IMR-90 (cell line): ENCODE measurements at regions not wholly inside any gene's neighbourhood (a gene's known extent, or its start where the extent isn't known, plus 50 kb on each side); places are given as distances from the start of the nearest gene placed in this dataset.

ENCODE experiments used
- CEBPB ChIP-seq: IDR thresholded peaks from 2 replicates; pipeline ENCODE4 v1.6.1; 2012; ENCODE audit warnings: low read depth, low read length, improper control_type of control experiment
- FOS ChIP-seq: fragments of 150-350 bp; IDR thresholded peaks from 2 replicates; pipeline ENCODE4 v1.6.1; 2016; ENCODE audit warnings: low read depth, low read length
- MAFK ChIP-seq: IDR thresholded peaks from 2 replicates; pipeline ENCODE4 v1.6.1; 2012; ENCODE audit warnings: low read depth, low read length, improper control_type of control experiment
- POLR2A ChIP-seq: IDR thresholded peaks from 2 replicates; pipeline ENCODE4 v1.6.1; 2012; ENCODE audit warnings: mild to moderate bottlenecking, low read depth, low read length
- RAD21 ChIP-seq: IDR thresholded peaks from 2 replicates; pipeline ENCODE4 v1.6.1; 2012; ENCODE audit warnings: low read length, improper control_type of control experiment
- RFX5 ChIP-seq: IDR thresholded peaks from 2 replicates; pipeline ENCODE4 v1.8.0; 2012; ENCODE audit warnings: low read depth, mild to moderate bottlenecking, low read length, moderate library complexity
- TF ChIP-seq, protein P1 (sequence below): conservative IDR thresholded peaks from 2 replicates; pipeline ENCODE4 v1.5.1; 2012; ENCODE audit warnings: mild to moderate bottlenecking, low read depth, low read length, improper control_type of control experiment
- TF ChIP-seq, protein P2 (sequence below): fragments of 150-350 bp; IDR thresholded peaks from 2 replicates; pipeline ENCODE4 v1.6.1; 2017; ENCODE audit warnings: mild to moderate bottlenecking, antibody characterized with exemption, low read length, low read depth
- TF ChIP-seq, protein P3 (sequence below): fragments of 150-350 bp; IDR thresholded peaks from 2 replicates; pipeline ENCODE4 v1.6.1; 2016; ENCODE audit warnings: low read depth, mild to moderate bottlenecking, low read length, moderate library complexity, borderline replicate concordance

DNA sequence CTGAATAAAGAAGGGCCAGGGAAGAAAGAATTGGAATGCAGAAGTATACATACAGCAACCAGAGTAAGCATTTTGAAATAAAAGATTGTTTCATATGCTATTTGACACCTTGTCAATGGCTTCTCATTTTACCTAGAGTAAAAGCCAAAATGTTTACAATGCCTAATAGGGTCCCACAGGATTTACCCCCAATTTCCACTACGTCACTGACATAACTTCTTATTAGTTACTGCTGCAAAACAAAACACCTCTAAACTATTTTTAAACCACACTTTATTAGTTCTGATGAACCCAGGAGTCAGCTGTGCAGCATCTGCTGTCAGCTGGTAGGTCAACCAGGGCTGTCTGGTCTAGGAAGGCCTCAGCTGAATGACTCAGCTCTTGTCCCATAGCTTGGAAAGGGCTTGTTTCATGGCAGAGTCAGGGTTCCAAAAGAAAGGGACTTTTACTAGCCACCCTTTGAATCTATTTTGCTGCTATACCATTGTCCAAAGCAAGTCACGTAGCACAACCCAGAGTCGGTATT is 945.1 kb downstream of the EPHA3 start:
- TF ChIP-seq, protein P1, sequence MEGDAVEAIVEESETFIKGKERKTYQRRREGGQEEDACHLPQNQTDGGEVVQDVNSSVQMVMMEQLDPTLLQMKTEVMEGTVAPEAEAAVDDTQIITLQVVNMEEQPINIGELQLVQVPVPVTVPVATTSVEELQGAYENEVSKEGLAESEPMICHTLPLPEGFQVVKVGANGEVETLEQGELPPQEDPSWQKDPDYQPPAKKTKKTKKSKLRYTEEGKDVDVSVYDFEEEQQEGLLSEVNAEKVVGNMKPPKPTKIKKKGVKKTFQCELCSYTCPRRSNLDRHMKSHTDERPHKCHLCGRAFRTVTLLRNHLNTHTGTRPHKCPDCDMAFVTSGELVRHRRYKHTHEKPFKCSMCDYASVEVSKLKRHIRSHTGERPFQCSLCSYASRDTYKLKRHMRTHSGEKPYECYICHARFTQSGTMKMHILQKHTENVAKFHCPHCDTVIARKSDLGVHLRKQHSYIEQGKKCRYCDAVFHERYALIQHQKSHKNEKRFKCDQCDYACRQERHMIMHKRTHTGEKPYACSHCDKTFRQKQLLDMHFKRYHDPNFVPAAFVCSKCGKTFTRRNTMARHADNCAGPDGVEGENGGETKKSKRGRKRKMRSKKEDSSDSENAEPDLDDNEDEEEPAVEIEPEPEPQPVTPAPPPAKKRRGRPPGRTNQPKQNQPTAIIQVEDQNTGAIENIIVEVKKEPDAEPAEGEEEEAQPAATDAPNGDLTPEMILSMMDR = no peak
- TF ChIP-seq MAFK (no peak), POLR2A (no peak), RAD21 (no peak), CEBPB (no peak), FOS (no peak), RFX5 (no peak)
- TF ChIP-seq, protein P2, sequence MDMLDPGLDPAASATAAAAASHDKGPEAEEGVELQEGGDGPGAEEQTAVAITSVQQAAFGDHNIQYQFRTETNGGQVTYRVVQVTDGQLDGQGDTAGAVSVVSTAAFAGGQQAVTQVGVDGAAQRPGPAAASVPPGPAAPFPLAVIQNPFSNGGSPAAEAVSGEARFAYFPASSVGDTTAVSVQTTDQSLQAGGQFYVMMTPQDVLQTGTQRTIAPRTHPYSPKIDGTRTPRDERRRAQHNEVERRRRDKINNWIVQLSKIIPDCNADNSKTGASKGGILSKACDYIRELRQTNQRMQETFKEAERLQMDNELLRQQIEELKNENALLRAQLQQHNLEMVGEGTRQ = no peak
- TF ChIP-seq, protein P3, sequence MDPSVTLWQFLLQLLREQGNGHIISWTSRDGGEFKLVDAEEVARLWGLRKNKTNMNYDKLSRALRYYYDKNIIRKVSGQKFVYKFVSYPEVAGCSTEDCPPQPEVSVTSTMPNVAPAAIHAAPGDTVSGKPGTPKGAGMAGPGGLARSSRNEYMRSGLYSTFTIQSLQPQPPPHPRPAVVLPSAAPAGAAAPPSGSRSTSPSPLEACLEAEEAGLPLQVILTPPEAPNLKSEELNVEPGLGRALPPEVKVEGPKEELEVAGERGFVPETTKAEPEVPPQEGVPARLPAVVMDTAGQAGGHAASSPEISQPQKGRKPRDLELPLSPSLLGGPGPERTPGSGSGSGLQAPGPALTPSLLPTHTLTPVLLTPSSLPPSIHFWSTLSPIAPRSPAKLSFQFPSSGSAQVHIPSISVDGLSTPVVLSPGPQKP = no peak
